MM.1S (cell line): ENCODE measurements at regions not wholly inside any gene's neighbourhood (a gene's known extent, or its start where the extent isn't known, plus 50 kb on each side); places are given as distances from the start of the nearest gene placed in this dataset.

Experiments
- DNase-seq: peaks from one replicate; pipeline ENCODE4 v3.0.0-alpha.2; 2015
- H2AFZ ChIP-seq: fragments of 300-600 bp; sonication (generic); 2 replicates; pipeline ENCODE4 v1.6.0; 2016; ENCODE audit warnings: antibody characterized with exemption, low read length
- H3F3A ChIP-seq: fragments of 300-600 bp; sonication (generic); 2 replicates; pipeline ENCODE4 v1.6.1; 2016; ENCODE audit warnings: mild to moderate bottlenecking, antibody characterized with exemption, low read length, moderate library complexity, mixed read lengths; ENCODE audit not compliant: insufficient read depth
- H3K27ac ChIP-seq: fragments of 300-600 bp; sonication (generic); 2 replicates; pipeline ENCODE4 v1.5.1; 2016; ENCODE audit warnings: mild to moderate bottlenecking, low read length
- H3K27me3 ChIP-seq: fragments of 300-600 bp; sonication (generic); replicated peaks from 2 replicates; pipeline ENCODE4 v1.6.0; 2016; ENCODE audit warnings: low read length; ENCODE audit not compliant: insufficient read depth
- H3K36me3 ChIP-seq: fragments of 300-600 bp; sonication (generic); replicated peaks from 2 replicates; pipeline ENCODE4 v1.6.1; 2016; ENCODE audit warnings: mild to moderate bottlenecking, low read length, mixed read lengths; ENCODE audit not compliant: insufficient read depth
- H3K4me1 ChIP-seq: fragments of 300-600 bp; sonication (generic); 2 replicates; pipeline ENCODE4 v1.6.1; 2016; ENCODE audit warnings: low read length, mixed read lengths
- H3K4me2 ChIP-seq: fragments of 300-600 bp; sonication (generic); 2 replicates; pipeline ENCODE4 v1.6.0; 2016; ENCODE audit warnings: low read depth, low read length
- H3K4me3 ChIP-seq: fragments of 300-600 bp; sonication (generic); 2 replicates; pipeline ENCODE4 v1.5.1; 2016; ENCODE audit warnings: low read length, mixed read lengths
- H3K79me2 ChIP-seq: fragments of 300-600 bp; sonication (generic); 2 replicates; pipeline ENCODE4 v1.6.1; 2016; ENCODE audit warnings: mixed run types, low read length, mixed read lengths
- H3K9ac ChIP-seq: fragments of 300-600 bp; sonication (generic); 2 replicates; pipeline ENCODE4 v1.6.1; 2016; ENCODE audit warnings: low read length, mixed read lengths
- H3K9me2 ChIP-seq: fragments of 300-600 bp; sonication (generic); replicated peaks from 2 replicates; pipeline ENCODE4 v1.6.1; 2016; ENCODE audit warnings: mild to moderate bottlenecking, low read length, mixed read lengths; ENCODE audit not compliant: insufficient read depth
- H3K9me3 ChIP-seq: fragments of 300-600 bp; sonication (generic); replicated peaks from 2 replicates; pipeline ENCODE4 v1.6.1; 2016; ENCODE audit warnings: mild to moderate bottlenecking, low read length, mixed read lengths; ENCODE audit not compliant: insufficient read depth
- H4K20me1 ChIP-seq: fragments of 300-600 bp; sonication (generic); 2 replicates; pipeline ENCODE4 v1.6.1; 2016; ENCODE audit warnings: mild to moderate bottlenecking, low read length, moderate library complexity, mixed read lengths; ENCODE audit not compliant: insufficient read depth
- EZH2 ChIP-seq: fragments of 300-600 bp; sonication (generic); optimal IDR thresholded peaks from 2 replicates; pipeline ENCODE3; 2017; ENCODE audit warnings: low read depth, mild to moderate bottlenecking, antibody characterized with exemption, low read length, mixed read lengths
- EZH2phosphoT487 ChIP-seq: fragments of 300-600 bp; sonication (generic); IDR thresholded peaks from 2 replicates; pipeline ENCODE4 v1.6.1; 2018; ENCODE audit warnings: antibody characterized with exemption, low read length
- TF ChIP-seq, protein P1 (sequence below): fragments of 300-600 bp; sonication (generic); IDR thresholded peaks from 2 replicates; pipeline ENCODE4 v1.5.1; 2016; ENCODE audit warnings: antibody characterized with exemption, low read length, mixed read lengths

DNA sequence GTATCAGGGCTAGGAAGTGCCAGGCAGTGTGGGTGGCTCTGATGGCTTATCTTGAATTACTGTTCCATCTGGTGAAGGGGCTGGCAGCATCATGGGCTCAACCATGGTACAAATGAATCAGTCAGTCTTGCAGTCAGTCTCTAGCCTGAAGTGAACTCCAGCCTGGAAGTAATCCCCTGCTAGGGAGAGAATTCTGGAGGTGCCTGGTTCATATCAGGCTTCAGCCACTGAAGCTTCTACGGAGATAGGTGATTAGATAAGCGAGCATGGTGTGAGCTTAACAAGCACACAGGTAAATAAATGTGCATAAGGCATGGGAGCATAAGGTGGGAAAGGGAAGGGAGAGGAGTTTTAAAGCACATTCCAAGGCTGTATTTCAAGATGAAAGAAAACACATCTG is 541.7 kb downstream of the MBD2 start:
- no peak overlapping the region for H3K4me2 ChIP-seq
- TF ChIP-seq, protein P1, sequence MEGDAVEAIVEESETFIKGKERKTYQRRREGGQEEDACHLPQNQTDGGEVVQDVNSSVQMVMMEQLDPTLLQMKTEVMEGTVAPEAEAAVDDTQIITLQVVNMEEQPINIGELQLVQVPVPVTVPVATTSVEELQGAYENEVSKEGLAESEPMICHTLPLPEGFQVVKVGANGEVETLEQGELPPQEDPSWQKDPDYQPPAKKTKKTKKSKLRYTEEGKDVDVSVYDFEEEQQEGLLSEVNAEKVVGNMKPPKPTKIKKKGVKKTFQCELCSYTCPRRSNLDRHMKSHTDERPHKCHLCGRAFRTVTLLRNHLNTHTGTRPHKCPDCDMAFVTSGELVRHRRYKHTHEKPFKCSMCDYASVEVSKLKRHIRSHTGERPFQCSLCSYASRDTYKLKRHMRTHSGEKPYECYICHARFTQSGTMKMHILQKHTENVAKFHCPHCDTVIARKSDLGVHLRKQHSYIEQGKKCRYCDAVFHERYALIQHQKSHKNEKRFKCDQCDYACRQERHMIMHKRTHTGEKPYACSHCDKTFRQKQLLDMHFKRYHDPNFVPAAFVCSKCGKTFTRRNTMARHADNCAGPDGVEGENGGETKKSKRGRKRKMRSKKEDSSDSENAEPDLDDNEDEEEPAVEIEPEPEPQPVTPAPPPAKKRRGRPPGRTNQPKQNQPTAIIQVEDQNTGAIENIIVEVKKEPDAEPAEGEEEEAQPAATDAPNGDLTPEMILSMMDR, result no peak
- TF ChIP-seq EZH2phosphoT487 (no peak), EZH2 (no peak)
- no peak overlapping the region for H3K9ac ChIP-seq
- H3K4me3 ChIP-seq, result no peak overlapping the region
- no peaks in the 10 kb centered on the region for H3F3A ChIP-seq
- no peaks in the 10 kb centered on the region for H4K20me1 ChIP-seq
- H3K4me1 ChIP-seq, result peaks cover under 1% of the 10 kb centered on the region; the same call in 1 of the 2 replicates
- no peaks in the 10 kb centered on the region for H3K36me3 ChIP-seq
- no peak overlapping the region for H2AFZ ChIP-seq
- H3K27me3 ChIP-seq, result no peaks in the 10 kb centered on the region
- no peak overlapping the region for H3K27ac ChIP-seq
- DNase-seq, result no peak
- no peaks in the 10 kb centered on the region for H3K9me3 ChIP-seq
- H3K79me2 ChIP-seq, result no peaks in the 10 kb centered on the region
- H3K9me2 ChIP-seq, result no peaks in the 10 kb centered on the region

DNA sequence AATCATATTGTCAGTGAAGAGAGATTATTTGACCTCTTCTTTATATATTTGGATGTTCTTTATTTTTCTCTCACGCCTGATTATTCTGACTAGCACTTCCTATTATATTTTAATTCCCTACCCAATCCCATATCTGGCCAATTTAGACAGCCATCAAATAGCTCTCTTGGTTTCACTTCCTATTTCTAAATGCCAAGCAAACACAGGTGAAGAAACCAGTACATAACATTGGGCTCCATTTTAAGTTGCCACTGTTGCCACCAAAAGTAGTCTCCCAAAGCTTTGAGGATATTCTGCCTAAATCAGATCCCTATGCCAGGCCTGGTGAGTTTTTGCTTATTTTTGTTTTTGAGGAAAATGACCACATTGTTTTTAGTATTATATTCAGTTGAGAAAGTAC is 547.0 kb downstream of the MBD2 start:
- no peaks in the 10 kb centered on the region for H3K79me2 ChIP-seq
- H3K4me3 ChIP-seq, result no peak overlapping the region
- H3K4me2 ChIP-seq, result 0 out of 2 replicates have a peak overlapping the region, but pooled peaks have one; percentile 8
- H3K9me3 ChIP-seq, result no peaks in the 10 kb centered on the region
- H3K9me2 ChIP-seq, result no peaks in the 10 kb centered on the region
- H3K4me1 ChIP-seq, result peaks cover 6% of the 10 kb centered on the region
- H3K27ac ChIP-seq, result no peak overlapping the region
- no peak overlapping the region for H3K9ac ChIP-seq
- H4K20me1 ChIP-seq, result no peaks in the 10 kb centered on the region
- TF ChIP-seq, protein P1, result no peak
- TF ChIP-seq EZH2phosphoT487 (no peak), EZH2 (no peak)
- no peaks in the 10 kb centered on the region for H3K27me3 ChIP-seq
- no peak overlapping the region for H2AFZ ChIP-seq
- H3K36me3 ChIP-seq, result no peaks in the 10 kb centered on the region
- peak; percentile 16 for DNase-seq
- H3F3A ChIP-seq, result no peaks in the 10 kb centered on the region

DNA sequence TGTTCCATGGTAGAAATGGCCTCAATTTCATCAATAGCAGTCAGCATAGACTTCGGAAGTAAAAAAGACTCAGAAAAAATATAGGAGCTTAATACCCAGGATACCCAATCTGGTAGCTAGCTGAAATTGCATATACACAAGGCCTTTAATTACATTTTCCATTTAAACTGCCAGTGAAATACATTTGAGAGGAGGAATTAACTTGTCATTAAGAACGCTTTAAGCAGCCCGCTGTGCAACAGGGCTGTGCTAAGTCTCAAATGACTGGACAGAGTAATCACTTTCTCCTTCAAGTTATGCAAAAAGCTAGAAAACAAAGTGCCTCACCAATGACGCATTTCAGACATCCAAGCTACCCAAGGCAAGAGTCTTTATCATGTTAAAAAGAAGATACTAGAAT is 558.8 kb downstream of the MBD2 start:
- TF ChIP-seq EZH2 (no peak), EZH2phosphoT487 (no peak)
- TF ChIP-seq, protein P1, result no peak
- no peaks in the 10 kb centered on the region for H3K36me3 ChIP-seq
- no peaks in the 10 kb centered on the region for H3K9me3 ChIP-seq
- H3K79me2 ChIP-seq, result no peaks in the 10 kb centered on the region
- H2AFZ ChIP-seq, result no peak overlapping the region
- no peaks in the 10 kb centered on the region for H4K20me1 ChIP-seq
- no peaks in the 10 kb centered on the region for H3K4me1 ChIP-seq
- H3K9me2 ChIP-seq, result no peaks in the 10 kb centered on the region
- H3K27me3 ChIP-seq, result no peaks in the 10 kb centered on the region
- no peak overlapping the region for H3K4me2 ChIP-seq
- DNase-seq, result no peak
- H3F3A ChIP-seq, result no peaks in the 10 kb centered on the region
- H3K27ac ChIP-seq, result no peak overlapping the region
- no peak overlapping the region for H3K9ac ChIP-seq
- no peak overlapping the region for H3K4me3 ChIP-seq
